H9 (cell line): ENCODE measurements at regions not wholly inside any gene's neighbourhood (a gene's known extent, or its start where the extent isn't known, plus 50 kb on each side); places are given as distances from the start of the nearest gene placed in this dataset.

Experiments used
- DNase-seq: peaks from one replicate; pipeline ENCODE4 v3.0.0-alpha.2; 2017
- H2AFZ ChIP-seq: one replicate; pipeline ENCODE4 v1.6.1; 2013; ENCODE audit warnings: mild to moderate bottlenecking, low read length, control low read depth, moderate library complexity
- H2AK5ac ChIP-seq: 2 replicates; pipeline ENCODE4 v1.6.1; 2013; ENCODE audit warnings: low read length, control low read depth, mixed read lengths; ENCODE audit not compliant: insufficient read length
- H2BK120ac ChIP-seq: one replicate; pipeline ENCODE4 v1.6.1; 2013; ENCODE audit warnings: low read depth, mild to moderate bottlenecking, low read length, control low read depth, inconsistent platforms; ENCODE audit not compliant: poor library complexity, severe bottlenecking
- H2BK12ac ChIP-seq: 2 replicates; pipeline ENCODE4 v1.6.1; 2013; ENCODE audit warnings: low read length, control low read depth, mixed read lengths, low read depth; ENCODE audit not compliant: insufficient read length
- H2BK15ac ChIP-seq: 2 replicates; pipeline ENCODE4 v1.6.1; 2013; ENCODE audit warnings: low read depth, low read length, control low read depth
- H2BK20ac ChIP-seq: one replicate; pipeline ENCODE4 v1.6.1; 2013; ENCODE audit warnings: low read depth, mild to moderate bottlenecking, low read length, control low read depth, inconsistent platforms; ENCODE audit not compliant: poor library complexity, severe bottlenecking
- H2BK5ac ChIP-seq: 2 replicates; pipeline ENCODE4 v1.6.1; 2013; ENCODE audit warnings: low read length, control low read depth, mixed read lengths; ENCODE audit not compliant: insufficient read length
- H3K14ac ChIP-seq: 2 replicates; pipeline ENCODE4 v1.6.1; 2013; ENCODE audit warnings: low read length, control low read depth; ENCODE audit not compliant: insufficient read depth
- H3K18ac ChIP-seq: 2 replicates; pipeline ENCODE4 v1.6.1; 2013; ENCODE audit warnings: low read depth, mild to moderate bottlenecking, mixed read lengths, low read length, control low read depth; ENCODE audit not compliant: insufficient read length
- H3K23ac ChIP-seq: 2 replicates; pipeline ENCODE4 v1.6.1; 2013; ENCODE audit warnings: low read length, control low read depth, mixed read lengths, low read depth; ENCODE audit not compliant: insufficient read length
- H3K23me2 ChIP-seq: 2 replicates; pipeline ENCODE4 v1.6.1; 2013; ENCODE audit warnings: low read depth, mild to moderate bottlenecking, mixed read lengths, low read length, control low read depth; ENCODE audit not compliant: insufficient read length, poor library complexity, severe bottlenecking
- H3K27ac ChIP-seq: 2 replicates; pipeline ENCODE4 v1.5.1; 2013; ENCODE audit warnings: low read length, control low read depth, mixed read lengths, low read depth; ENCODE audit not compliant: insufficient read length
- H3K27me3 ChIP-seq: 2 replicates; pipeline ENCODE4 v1.6.1; 2013; ENCODE audit warnings: low read length, control low read depth, inconsistent platforms; ENCODE audit not compliant: insufficient read depth
- H3K4ac ChIP-seq: 2 replicates; pipeline ENCODE4 v1.6.1; 2013; ENCODE audit warnings: low read depth, mild to moderate bottlenecking, control low read depth, inconsistent platforms, low read length, moderate library complexity
- H3K4me1 ChIP-seq: 2 replicates; pipeline ENCODE4 v1.6.1; 2013; ENCODE audit warnings: low read length, control low read depth, inconsistent platforms; ENCODE audit not compliant: insufficient read depth
- H3K4me2 ChIP-seq: 2 replicates; pipeline ENCODE4 v1.6.1; 2013; ENCODE audit warnings: low read length, control low read depth, mixed read lengths; ENCODE audit not compliant: insufficient read length, insufficient read depth
- H3K56ac ChIP-seq: 2 replicates; pipeline ENCODE4 v1.6.1; 2013; ENCODE audit warnings: low read depth, mild to moderate bottlenecking, mixed read lengths, low read length, control low read depth; ENCODE audit not compliant: insufficient read length
- H3K79me1 ChIP-seq: 2 replicates; pipeline ENCODE4 v1.6.1; 2013; ENCODE audit warnings: low read depth, mild to moderate bottlenecking, moderate library complexity, low read length, control low read depth, inconsistent platforms; ENCODE audit not compliant: insufficient read depth, poor library complexity, severe bottlenecking
- H3K79me2 ChIP-seq: 2 replicates; pipeline ENCODE4 v1.6.1; 2013; ENCODE audit warnings: low read length, control low read depth, inconsistent platforms; ENCODE audit not compliant: insufficient read depth
- H3K9ac ChIP-seq: 2 replicates; pipeline ENCODE4 v1.6.1; 2013; ENCODE audit warnings: low read length, control low read depth, mixed read lengths; ENCODE audit not compliant: insufficient read length; ENCODE audit errors: extremely low read depth
- H3K9me3 ChIP-seq: one replicate; pipeline ENCODE4 v1.6.1; 2013; ENCODE audit warnings: low read depth, low read length, inconsistent platforms; ENCODE audit not compliant: control insufficient read depth
- H3T11ph ChIP-seq: one replicate; pipeline ENCODE4 v1.6.1; 2013; ENCODE audit warnings: mild to moderate bottlenecking, low read length, control low read depth, inconsistent platforms
- H4K20me1 ChIP-seq: one replicate; pipeline ENCODE4 v1.6.1; 2013; ENCODE audit not compliant: control insufficient read depth, insufficient read length, insufficient read depth
- H4K5ac ChIP-seq: 2 replicates; pipeline ENCODE4 v1.6.1; 2013; ENCODE audit warnings: low read depth, mild to moderate bottlenecking, mixed read lengths, low read length, control low read depth; ENCODE audit not compliant: insufficient read length
- H4K8ac ChIP-seq: replicated peaks from 2 replicates; pipeline ENCODE4 v1.6.1; 2013; ENCODE audit warnings: low read length, control low read depth, mixed read lengths, low read depth; ENCODE audit not compliant: insufficient read length
- H4K91ac ChIP-seq: 2 replicates; pipeline ENCODE4 v1.6.1; 2013; ENCODE audit warnings: low read depth, mild to moderate bottlenecking, moderate library complexity, mixed read lengths, low read length, control low read depth; ENCODE audit not compliant: insufficient read length
- H3K27ac Mint-ChIP-seq, 3 experiments: 2 replicates in 2 of 3; 3 replicates in 1 of 3; pipeline ENCODE4 v1.8.0; 2020 to 2021; ENCODE audit warnings: mixed read lengths in 3 of 3, mild to moderate bottlenecking in 1 of 3, moderate library complexity in 1 of 3
- H3K27me3 Mint-ChIP-seq: 2 replicates; pipeline ENCODE4 v1.8.0; 2021; ENCODE audit warnings: low read depth, mild to moderate bottlenecking, moderate library complexity, mixed read lengths
- H3K36me3 Mint-ChIP-seq, 3 experiments: 2 replicates in 2 of 3; 3 replicates in 1 of 3; pipeline ENCODE4 v1.8.0; 2020 to 2021; ENCODE audit warnings: low read depth in 3 of 3, mixed read lengths in 3 of 3; ENCODE audit not compliant: insufficient read depth in 1 of 3
- H3K4me1 Mint-ChIP-seq, 2 experiments: 2 replicates each; pipeline ENCODE4 v1.8.0; 2020; ENCODE audit warnings: mixed read lengths in 2 of 2
- H3K4me3 Mint-ChIP-seq, 2 experiments: 2 replicates in 1 of 2; 3 replicates in 1 of 2; pipeline ENCODE4 v1.8.0; 2020 to 2021; ENCODE audit warnings: mild to moderate bottlenecking in 2 of 2, mixed read lengths in 2 of 2, moderate library complexity in 1 of 2
- H3K9me3 Mint-ChIP-seq, 2 experiments: 2 replicates in 1 of 2; 3 replicates in 1 of 2; pipeline ENCODE4 v1.8.0; 2020; ENCODE audit warnings: mild to moderate bottlenecking in 2 of 2, mixed read lengths in 2 of 2, moderate library complexity in 1 of 2
- CTCF ChIP-seq: fragments of 200-600 bp; sonication (generic); conservative IDR thresholded peaks from 3 replicates; pipeline ENCODE4 v1.8.0; 2021; ENCODE audit warnings: antibody characterized with exemption, mild to moderate bottlenecking
- WGBS: extraction: QIAGEN DNeasy Blood & Tissue Kit; methylation state at CpG from one replicate; pipeline ENCODE4 v1.1.7; 2013; ENCODE audit warnings: missing lambda C conversion rate, low lambda C conversion rate, mixed read lengths; ENCODE audit not compliant: insufficient read length; ENCODE audit errors: extremely low coverage; 5-methylcytosine and 5-hydroxymethylcytosine counted together

GRCh38 chr5:62132276-62132675, 173.7 kb upstream of the KIF2A start:
- no peak for TF ChIP-seq CTCF
- peaks cover 2% of the 10 kb centered on the region; the same call in 1 of the 2 replicates for H3K27me3 Mint-ChIP-seq
- no CpG with 5 or more reads among the region's 1 CpG for WGBS
- Histone ChIP-seq H3K23ac (no peak overlapping the region), H3K56ac (no peak overlapping the region), H4K20me1 (no peaks in the 10 kb centered on the region), H4K5ac (no peak overlapping the region), H2BK20ac (no peak overlapping the region), H3K14ac (no peak overlapping the region), H3K27ac (no peak overlapping the region), H3K4ac (no peak overlapping the region), H2BK120ac (no peak overlapping the region), H2BK5ac (no peak overlapping the region), H4K8ac (no peak overlapping the region), H3K23me2 (no peaks in the 10 kb centered on the region), H2BK12ac (no peak overlapping the region), H3K18ac (no peak overlapping the region), H4K91ac (no peak overlapping the region), H3K9ac (no peak overlapping the region), H3K27me3 (no peaks in the 10 kb centered on the region), H2AK5ac (no peak overlapping the region), H2AFZ (no peak overlapping the region), H3K79me2 (no peaks in the 10 kb centered on the region), H2BK15ac (no peak overlapping the region), H3K79me1 (no peaks in the 10 kb centered on the region), H3K4me1 (no peaks in the 10 kb centered on the region), H3T11ph (no peak overlapping the region), H3K9me3 (no peaks in the 10 kb centered on the region), H3K4me2 (no peak overlapping the region)
- H3K4me1 Mint-ChIP-seq: peaks cover 7 to 9% of the 10 kb centered on the region in 2 experiments
- DNase-seq: no peak
- no peaks in the 10 kb centered on the region; a peak in 2 of 7 replicates for H3K36me3 Mint-ChIP-seq
- peaks cover 3 to 6% of the 10 kb centered on the region in 2 experiments; a peak in 3 of 5 replicates for H3K9me3 Mint-ChIP-seq
- H3K27ac Mint-ChIP-seq: no peak overlapping the region
- no peak overlapping the region for H3K4me3 Mint-ChIP-seq
